NCI-H1105 treated with DMSO at 0.1 percent for 48 hours (cell line): ENCODE measurements at regions not wholly inside any gene's neighbourhood (a gene's known extent, or its start where the extent isn't known, plus 50 kb on each side); places are given as distances from the start of the nearest gene placed in this dataset.

Experiments used
- DNase-seq: peaks from one replicate; lab custom pipeline; 2025; lab: John Stamatoyannopoulos, UW

DNA sequence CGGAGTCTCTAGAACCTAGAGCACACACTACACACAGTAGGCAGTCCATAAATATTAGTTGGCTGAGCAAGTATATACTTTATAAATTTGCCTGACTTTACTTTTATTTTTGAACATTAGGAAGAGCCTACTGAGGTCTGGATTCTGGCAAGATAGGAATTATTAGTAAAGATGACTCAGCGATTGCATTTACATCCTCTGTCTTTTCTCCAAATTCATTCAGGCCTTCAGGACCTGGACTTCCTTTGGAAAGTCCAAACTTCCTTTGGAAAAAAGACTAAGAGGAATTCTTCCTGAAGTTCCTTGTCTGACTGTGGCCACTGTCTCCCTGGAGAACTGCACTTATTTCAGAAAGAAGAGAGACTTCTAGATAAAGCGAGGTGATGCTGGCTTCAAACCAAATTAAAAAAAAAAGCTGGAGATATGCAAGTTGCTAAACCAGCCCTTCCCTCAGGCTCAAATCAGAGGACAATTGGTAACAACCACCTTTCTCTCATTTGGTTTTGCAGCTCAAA is 251.3 kb downstream of the GAS1 start:
- no peak for DNase-seq

DNA sequence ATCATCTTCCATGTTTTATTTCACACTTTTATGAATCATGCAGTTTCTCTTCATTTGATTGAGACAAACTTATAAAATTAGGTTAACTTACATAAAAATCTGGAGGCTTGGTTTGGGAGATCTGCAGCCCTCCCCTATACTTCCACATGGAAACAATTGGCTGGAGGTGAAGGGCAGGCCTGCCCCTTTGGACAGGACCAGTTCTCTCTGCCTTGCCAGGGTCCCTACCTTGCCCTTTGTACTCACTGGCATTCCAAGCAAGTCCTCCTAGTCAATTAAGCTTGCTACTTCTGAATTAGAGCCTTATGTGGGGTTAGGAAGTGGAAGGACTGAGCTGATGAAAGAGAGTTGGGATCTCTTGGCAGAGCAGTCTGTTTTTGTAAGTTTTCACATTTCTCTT is 257.3 kb downstream of the GAS1 start:
- no peak for DNase-seq

DNA sequence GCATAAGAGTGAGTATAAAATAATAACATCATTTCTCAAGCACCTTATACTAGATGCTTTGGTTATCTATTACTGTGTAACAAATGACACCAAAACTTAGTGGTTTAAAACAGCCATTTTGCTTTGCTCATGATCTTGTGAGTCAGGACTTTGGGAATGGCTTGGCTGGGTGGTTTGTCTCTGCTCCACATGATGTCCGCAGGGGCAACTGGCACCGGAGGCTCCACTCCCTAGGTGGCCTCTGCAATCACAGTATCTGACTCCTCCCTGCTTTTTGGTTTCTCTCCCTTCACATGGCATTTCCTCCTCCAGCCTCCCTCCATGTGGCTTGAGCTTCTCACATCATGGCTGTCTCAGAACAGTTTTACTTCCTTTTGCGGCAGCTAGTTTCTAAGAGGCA is 259.5 kb downstream of the GAS1 start:
- DNase-seq = no peak

DNA sequence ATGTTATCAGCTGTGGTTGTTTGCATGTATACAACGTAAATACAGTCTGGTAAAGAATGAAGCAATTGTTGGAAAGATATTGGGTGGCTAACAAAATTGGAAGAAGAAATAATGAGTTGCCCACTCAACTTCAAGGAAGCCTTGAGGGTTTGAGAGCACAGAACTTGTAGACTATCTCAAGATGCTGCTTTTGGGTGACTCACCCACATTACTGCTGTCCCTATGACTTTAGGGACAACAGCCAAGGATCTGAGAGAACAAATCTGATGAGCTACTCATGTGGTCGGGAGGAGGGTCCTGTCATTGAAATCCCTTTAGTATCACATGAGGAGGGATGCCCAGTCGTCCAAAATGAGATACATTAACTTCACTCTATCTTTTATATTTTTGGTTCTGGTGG is 261.8 kb downstream of the GAS1 start:
- DNase-seq = no peak

DNA sequence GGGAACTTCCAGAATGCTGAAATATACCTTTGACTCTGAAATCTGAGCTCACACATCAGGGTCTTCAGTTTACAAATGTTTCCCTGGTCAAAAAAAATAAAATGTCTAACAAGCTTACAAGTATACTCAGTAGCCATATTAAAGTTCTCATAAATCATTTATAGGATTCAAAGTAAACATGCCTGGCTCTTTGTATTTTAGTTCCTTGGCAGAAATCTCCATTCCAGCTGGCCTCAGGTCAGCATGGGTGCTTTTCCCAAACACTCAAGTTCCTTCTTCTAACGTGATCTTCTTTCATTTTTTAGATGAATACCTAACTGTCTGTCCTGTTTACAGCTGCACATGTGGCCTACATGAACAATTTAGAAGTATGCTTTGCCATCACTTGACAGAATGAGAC is 263.2 kb downstream of the GAS1 start:
- DNase-seq = peak; percentile 12

DNA sequence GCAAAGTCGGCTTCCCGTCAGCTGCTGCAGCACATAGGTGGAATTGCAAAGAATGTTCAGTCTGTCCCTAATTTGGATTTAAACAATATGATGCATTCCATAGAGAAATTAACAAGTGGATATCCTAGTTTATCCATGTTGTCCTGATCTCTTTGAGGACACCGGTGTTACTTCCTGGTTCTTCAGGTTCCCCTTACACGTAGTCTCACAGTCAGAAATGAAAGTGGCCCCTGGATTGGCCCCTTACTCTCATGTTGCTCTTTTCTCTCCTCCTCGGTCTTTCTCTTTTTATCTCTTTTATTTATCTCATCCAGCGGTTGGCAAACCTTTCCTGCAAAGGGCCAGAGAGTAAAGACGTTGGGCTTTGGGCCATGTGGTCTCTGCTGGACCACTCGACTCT is 265.1 kb downstream of the GAS1 start:
- DNase-seq = no peak

DNA sequence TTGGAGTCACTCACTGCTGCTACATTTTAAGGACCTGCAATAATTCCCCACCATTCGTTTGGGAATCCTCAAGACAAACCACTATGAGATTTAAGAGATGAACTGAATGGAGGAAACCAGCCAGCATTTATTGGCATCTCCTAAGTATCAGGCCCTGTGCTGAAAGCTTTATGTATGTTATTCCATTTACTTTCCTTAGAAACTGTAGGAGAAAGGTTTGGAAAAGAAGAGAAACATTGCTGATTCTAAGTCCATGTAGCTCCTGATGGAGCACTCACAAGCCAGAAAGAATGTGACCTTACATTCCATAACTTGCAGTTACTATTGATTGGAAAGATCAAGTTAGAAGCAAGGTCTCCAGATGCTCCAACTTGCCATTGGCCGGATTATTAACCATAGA is 267.4 kb downstream of the GAS1 start:
- DNase-seq = no peak

DNA sequence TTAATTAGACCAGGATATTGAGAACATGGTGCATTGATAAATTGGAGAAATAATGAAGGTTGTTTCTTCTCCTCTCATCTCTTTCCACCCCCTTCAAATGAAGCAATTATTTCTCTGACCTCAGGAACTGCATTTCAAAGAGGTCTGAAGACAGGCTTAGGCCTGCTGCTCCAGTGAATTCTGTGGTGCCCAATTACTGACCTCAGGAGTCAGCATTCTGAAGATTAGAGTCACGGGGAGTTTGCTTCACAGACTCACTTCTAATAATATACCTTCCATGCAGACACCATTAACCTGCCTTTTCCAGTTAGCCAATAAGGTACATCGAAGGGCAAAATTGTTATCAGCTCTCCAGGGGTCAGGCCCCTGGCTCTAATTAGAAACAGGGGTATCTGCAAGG is 270.9 kb downstream of the GAS1 start:
- no peak for DNase-seq

DNA sequence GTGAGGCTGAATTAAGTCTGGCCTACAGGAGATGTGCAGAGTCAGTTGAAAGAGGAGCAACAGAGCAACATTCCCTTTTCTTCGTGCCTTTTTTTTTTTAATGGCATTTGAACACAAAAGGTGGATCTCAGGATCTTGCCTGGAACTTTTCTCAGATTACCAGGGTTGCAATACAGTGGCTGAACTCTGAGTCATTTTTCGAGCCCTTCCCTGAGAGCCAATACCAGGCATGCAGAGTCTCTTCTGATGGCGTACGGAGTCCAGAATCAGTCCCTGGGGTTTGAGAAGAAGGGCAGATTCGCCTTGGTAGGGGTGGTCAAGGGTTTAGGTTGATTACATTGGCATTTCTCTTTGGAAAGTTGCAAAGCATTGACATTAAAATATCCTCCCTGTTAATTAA is 271.5 kb downstream of the GAS1 start:
- no peak for DNase-seq

DNA sequence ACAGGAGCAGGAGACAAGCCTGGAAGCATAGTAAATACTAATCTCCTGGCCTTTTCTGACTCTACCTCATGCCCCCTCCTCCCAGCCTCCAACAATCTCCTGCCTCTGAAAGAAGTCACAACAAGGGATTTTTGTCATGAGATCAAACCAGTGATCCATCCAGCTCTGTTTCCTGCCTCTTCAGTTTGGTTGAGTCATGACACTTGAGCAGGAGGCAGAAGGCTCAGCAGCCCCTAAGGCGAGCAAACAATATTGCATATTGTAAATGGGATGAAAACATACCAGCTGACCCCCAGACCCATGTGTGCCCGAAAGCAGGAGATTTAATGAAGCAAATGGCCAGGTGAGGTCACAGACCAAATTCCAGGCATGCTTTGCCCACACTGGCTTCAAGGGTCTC is 272.8 kb downstream of the GAS1 start:
- no peak for DNase-seq

DNA sequence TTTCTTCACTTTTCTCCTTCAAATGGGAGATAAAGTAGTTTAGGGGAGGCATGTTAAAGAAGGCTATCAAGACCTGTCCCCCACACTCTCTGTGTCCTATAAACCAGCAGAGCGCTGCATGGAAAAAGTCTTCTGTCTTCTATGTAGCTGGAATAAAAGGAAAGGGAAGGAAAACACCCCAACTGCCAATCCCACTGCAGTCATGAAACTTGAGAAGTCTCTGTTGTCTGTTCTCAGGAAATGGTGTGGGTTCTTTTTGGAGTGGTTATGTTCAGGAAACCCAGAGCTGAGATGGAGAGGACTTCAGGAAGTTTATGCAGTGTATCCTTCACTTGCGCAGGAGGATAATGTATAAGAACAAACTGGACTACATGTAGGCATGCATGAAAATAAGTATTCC is 274.3 kb downstream of the GAS1 start:
- DNase-seq = no peak

DNA sequence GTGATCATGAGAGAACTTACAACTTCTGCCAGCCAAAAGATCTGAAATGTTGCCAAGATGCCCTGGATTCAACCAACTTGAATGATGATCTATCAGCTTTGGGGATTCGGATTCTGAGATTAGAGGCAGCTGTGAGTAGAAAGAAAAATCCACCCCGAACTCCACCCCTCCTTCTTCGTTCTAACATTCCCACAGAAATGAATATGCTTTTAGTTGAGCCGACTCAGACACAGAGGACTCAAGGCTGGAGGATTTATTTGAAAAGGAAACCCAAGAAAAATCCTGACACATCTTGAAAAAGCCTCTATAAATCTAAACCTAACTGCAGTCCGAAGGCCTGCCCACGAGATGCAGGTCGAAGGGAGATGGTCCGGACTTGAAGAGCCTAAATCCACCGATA is 275.0 kb downstream of the GAS1 start:
- no peak for DNase-seq

DNA sequence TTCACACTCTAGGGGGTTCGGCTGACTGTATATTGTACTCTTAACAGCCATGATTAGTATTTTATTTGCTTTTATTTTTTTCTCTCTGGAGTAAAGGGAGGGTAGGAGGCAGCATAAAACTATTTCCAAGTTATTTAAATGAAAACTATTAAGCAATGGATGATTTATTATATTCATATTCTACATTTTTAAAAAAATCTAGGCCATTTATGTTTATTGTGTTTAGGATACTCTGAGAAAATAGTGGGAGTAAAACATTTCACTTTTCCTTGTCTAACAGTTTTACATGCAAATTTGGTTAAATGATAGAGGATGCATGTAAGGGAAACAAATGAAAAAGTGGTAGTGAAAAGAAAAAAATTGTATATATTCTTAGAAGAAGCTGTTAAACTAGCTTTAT is 276.3 kb downstream of the GAS1 start:
- DNase-seq = no peak

DNA sequence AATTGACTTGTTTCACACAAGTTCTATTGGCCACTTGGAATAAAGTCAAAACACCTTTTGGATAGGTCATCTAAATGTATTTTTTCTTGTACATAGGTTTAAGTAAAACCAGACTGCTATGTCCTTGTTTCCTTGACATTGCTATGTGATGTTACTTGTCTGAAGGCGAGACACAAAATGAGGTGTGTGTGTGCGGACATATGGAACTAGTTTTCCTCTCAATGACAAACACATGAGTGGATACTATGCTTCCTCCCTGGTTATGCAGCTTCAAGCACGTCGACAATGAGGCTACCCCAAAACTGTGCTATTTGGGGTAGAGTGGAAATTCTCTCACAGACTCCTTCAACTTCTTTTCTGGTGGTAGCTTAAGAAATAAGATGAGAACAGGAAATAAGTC is 276.8 kb downstream of the GAS1 start:
- no peak for DNase-seq

DNA sequence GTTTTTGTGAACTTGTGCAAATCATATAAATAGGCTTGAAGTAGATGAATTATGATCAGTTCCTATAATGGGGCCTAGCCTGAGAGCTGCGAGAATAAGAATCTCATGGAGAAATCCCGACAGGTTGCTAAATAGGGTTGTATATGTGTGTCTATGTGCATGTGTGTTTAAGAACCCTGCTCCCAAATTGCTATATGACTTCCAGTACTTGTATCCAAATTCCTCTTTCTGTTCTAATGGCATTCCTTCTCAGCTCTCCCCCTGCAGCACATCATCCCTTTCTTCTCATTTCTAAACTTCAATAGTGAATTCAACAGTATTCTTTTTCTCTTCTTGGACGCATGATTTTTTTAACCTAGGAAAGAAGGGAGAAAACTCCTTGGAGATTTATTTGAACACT is 277.2 kb downstream of the GAS1 start:
- DNase-seq = no peak

DNA sequence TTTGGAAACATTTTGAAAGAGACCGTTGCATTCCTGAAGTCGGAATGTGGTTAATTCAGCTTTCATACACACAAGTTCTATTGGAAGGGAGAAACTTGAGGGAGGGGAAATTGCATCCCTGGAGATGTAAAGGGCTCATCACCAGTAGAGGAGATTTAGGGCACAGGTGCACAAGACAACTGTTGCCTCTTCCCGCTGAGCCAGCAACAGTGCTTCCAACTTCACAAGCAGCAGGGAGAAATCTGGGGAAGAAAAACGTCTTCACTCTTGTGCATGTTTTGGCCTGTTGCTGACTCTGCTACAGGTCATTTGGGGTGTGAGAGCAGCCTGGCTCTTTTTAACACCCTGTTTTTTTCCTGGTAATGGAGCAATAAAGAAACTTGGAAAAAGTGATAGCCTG is 277.9 kb downstream of the GAS1 start:
- DNase-seq = no peak

DNA sequence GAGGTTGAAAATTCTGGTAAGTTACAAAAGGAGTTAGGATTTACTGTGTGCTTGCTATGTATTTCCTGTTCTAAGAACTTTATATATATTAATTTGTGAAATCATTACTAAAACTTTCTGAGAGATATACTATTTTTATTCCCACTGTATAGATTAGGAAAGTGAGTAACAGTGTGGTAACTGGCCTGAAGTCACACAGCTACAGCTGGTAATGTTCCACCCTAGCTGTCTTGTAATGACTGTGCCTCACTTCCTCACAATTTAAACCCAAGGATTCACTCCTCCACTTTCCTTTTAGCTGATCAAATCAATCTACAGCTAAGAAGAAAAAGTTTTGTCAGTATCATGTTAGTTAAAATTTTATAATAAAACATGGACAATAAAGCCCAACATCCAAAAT is 278.8 kb downstream of the GAS1 start:
- DNase-seq = no peak

DNA sequence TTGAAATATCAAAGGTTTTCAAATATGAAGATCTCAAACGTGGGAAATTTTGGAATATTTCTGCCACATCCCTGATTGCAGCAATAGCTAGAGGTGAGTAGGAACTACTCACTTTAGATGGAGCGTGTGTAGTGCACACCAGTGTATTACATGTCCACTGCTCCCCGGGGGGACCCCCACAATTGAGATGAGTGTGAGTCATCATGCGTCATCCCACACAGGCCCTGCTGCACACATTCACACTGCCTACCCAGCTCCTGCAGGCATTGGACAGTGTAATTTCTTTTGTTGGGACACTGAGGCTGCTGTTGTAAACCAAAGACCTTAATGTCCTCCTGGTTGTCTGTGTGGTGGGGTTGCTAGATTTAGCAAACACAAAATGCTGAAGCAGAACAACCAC is 280.0 kb downstream of the GAS1 start:
- DNase-seq = no peak

DNA sequence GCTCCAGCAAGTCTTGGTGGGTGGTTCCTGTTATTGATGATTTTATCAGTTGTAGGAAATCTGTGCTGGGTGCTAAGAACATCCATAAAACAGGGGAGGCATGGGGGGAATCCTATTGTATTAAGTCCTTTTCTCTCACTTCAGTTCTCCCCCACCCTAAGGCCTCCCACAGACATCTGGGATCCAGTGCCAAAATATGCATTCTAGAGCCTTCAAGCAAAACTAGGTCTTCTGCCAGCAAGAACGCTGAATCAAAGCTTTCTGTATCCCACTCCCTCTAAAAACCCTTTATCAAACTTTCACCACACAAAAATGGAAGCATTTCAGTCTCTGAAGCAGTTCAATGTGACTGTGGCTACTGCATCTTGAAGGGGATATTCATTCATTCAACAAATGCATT is 281.9 kb downstream of the GAS1 start:
- DNase-seq = no peak

DNA sequence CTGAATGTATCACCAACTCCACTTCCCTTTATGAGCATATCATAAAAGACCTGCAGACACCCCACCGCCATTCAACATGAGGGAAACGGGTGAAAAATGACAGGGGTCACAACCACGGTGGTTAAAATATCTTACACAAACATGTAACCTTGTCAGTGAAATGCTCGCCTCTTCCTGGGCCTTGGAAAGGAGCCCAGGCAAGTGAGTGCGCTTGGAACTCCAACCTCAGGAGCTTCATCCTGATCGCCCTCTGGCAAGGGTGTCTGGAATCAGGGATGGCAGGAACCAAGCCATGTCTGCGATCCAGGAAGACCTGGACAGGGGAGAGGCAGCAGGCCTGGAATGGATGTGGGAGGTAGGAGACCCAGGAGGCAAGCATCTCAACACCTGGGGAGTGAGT is 282.7 kb downstream of the GAS1 start:
- no peak for DNase-seq

DNA sequence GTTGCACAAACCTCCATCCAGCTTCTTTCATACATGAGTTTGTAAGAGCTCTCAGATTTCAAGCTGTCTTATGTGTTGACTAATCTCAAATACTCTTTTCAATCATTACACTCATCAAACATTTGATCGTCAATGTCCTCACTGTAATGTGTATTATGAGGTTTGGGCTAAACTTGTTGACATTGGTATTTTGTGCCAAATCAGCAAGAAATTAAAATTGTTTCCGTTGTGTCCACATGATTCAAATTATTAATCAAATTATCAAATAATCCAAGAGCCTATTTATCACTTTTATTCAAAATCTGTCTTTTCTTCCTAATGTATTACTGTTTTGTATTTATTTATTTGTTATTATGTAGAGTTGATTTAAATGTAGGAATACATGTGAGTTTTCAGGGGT is 283.4 kb downstream of the GAS1 start:
- DNase-seq = no peak

DNA sequence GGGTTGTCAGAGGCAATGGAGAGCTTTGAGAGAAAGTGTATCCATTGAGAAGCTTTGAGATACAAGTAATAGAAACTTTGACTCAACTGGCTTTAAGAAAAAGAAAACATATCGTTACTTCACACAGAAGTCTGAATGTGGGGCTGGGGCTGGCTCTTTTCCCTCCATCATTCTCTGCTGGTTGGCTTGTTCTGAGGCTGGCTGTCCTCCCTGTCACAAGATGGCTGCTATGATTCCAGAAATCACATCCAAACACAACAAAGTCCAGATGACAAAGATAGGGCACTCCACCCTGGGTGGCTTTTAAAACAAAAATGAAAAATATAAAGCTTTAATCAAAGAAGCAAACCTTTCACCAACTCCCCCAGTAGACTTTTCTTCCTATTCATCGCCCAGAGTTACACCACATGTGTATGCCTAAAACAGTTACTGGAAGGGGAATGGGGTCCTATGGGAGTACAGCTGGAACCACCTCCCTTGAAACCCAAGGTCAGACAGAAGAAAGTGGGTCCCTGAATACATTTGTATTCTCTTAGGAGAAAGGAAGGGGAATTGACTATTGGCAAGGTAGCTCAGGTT is 284.3 kb downstream of the GAS1 start:
- no peak for DNase-seq

DNA sequence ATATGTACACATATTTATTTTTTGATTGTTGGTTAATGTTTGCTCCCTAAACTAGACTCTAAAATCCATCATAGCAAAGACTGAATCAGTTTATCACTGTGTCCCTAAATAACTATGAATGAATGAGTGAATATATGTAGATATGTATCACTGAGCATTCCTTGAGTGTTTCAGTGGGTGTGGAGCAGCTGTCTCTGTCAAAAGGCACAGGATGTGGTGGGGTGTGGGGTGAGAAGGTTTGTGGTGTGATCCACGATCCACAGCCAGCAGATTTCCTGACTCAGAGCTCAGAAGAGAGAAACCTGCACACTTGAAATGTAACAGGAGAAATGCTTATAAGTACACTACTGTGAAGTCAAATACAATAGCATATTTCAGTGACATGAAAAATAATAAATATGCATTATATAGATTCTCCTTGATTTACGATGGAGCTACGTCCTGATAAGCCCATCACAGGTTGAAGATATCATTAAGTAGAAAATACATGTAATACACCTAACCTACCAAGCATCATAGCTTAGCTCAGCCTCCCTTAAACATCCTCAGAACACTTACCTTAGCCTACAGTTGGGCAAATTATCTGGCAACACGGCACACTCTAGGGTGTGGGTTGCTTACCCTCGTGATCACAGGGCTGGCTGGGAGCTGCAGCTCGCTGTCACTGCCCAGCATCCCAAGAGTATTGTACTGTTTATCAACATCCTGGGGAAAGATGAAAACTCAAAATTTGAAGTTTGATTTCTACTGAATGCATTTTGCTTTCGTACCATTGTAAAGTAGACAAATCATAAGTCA is 287.0 kb downstream of the GAS1 start:
- no peak for DNase-seq
